A204.1 (cell line): ENCODE measurements at regions not wholly inside any gene's neighbourhood (a gene's known extent, or its start where the extent isn't known, plus 50 kb on each side); places are given as distances from the start of the nearest gene placed in this dataset.
"Not testable (repeated sequence)": the region's sequence is repeated elsewhere in the genome, so short reads cannot be mapped to it uniquely, and the experiment has no call there.

Source experiments
- FAIRE-seq: peaks from 2 replicates; lab custom pipeline; 2012; peaks lifted over from hg19 to GRCh38; lab: Jason Lieb, UNC

GRCh38 chr9:97176206-97176605 lies 131.3 kb upstream of the CCDC180 start:
- no peak for FAIRE-seq

- FAIRE-seq: not testable (repeated sequence)
These were observed 129.2 kb upstream of the CTSV start for GRCh38 chr9:97168174-97168573.

GRCh38 chr9:97166496-97167138 lies 127.7 kb upstream of the CTSV start:
- FAIRE-seq: not testable (repeated sequence)

DNA sequence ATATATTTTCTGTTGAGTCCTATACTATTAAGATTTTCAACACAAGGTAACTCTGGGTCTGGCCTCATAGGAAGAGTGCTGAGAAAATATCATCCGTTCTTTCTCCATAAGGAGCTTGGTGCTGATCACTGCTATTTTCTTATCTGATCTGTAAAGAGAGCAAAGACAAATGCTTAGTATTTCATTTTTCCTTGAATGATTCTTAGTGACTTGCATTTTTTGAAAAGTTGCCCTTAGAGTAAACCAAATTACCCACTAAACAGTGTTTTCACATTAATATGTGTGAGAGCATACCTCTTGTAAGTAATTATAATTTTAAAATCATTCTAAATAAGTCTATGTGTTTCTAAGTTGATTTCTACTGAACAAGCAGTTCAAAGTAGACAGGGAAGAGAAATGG lies 121.3 kb upstream of the CTSV start:
- no peak for FAIRE-seq

- not testable (repeated sequence) for FAIRE-seq
These were observed 119.8 kb upstream of the CTSV start for GRCh38 chr9:97158722-97159121.

DNA sequence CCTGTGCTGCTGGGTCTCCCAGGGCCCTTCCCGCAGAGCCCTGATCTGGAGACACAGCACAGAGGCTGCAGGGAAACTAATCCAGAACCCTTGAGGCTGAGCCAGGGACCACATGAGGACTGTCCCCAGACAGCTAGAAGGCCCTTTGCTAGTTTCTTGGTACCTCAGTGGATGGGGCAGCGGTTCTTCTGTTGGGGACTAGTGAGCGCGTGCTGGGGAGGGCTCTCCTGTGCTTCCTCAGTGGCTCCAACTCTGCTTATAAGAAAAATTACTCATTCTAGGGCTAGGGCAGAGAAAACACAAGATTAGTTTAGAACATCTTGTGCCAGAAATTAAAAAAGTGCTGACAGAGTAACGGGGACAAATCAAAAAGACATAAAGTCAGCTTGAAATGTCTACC lies 116.5 kb upstream of the CTSV start:
- FAIRE-seq: not testable (repeated sequence)

DNA sequence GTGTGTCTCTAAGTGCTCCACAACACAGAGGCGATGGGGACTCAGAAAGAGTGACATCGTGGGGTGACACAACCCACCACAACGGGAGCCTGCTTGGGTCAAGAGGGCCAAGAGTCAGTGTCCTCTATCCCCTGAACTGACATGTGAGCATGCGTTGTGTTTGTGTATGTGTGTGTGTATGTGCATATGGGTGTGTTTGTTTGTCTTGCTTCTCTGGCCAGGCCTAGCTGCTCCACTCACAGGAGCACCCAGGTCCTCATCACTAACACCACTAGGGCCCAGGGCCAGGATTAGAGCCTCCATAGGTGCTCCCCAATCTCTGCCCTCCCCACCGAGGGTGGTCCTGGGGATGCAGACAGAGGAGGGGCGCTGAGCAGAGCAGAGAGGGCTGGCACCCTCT lies 115.0 kb upstream of the CTSV start:
- no peak for FAIRE-seq

DNA sequence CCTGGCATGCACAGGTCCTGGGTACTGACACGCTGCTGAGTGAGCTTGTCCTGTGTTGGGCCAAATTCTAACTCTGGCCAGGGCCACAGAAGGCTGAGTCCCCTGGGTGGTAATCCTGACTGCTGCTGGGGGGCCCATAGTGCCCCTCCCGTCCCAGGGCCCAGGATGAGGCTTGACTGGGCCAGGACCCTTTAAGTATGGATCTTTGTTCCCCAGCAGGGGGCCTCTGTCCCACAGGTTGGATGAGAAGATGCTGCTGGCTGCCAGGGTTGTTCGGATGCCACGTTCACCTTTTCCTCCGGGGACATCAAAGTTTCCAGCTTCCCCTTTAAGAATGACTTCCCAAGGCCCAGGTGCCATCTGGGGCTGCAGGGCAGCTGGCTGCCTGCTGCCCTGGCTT lies 114.2 kb upstream of the CTSV start:
- FAIRE-seq: not testable (repeated sequence)

DNA sequence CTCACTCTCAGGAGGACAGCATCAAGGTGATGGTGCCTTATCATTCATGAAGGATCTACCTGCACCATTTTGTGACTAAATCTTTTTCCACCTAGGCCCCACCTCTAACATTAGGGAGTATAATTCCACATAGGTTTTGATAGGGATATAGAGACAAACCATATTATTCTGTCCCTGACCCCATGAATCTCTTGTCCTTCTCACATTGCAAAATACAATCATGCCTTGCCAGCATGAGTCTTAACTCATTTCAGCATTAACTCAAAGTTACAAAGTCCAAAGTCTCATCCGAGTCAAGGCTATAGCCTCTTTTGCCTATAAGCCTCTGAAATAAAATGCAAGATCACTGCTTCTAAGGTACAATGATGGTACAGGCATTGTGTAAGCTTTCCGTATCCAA lies 111.5 kb upstream of the CTSV start:
- FAIRE-seq: not testable (repeated sequence)

- not testable (repeated sequence) for FAIRE-seq
These were observed 109.5 kb upstream of the CTSV start for GRCh38 chr9:97148428-97148827.

DNA sequence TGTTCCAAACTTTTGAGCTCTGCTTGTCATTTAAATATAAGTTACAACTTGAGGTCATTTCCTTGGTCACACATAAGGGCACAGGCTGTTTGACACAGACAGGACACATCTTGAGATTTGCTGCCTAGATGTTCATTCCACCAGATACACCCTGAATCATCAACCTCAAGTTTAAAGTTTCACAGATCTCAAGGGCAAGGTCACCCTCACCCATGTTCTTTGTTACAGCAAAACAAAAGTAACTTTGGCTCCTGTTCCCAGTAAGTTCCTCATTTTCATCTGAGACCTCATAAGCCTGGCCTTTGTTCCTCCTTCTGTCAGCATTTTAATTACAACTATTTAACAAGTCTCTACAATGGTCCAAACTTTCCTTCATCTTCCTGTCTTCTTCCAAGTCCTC lies 106.7 kb upstream of the CTSV start:
- FAIRE-seq: not testable (repeated sequence)

- FAIRE-seq: no peak
These were observed 101.6 kb upstream of the CTSV start for GRCh38 chr9:97140566-97140965.

- no peak for FAIRE-seq
These were observed 97.5 kb upstream of the CTSV start for GRCh38 chr9:97136421-97136820.

DNA sequence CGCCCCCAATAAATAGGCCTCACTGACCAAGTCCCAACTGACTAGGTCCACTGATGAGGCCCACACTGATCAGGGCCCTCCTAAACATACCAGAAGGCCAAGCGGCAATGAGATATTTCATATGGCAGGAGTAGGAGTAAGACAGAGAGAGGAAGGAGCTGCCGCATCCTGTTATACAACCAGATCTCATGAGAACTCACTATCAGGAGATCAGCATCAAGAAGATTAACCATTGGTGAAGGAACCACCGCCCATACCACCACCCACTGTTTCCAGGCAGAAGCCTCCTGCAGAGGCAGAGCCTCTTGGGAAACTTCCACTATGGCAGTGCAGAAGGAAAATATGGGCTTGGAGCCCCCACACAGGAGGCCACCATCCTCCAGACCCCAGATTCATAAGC lies 95.0 kb upstream of the CTSV start:
- FAIRE-seq: not testable (repeated sequence)

DNA sequence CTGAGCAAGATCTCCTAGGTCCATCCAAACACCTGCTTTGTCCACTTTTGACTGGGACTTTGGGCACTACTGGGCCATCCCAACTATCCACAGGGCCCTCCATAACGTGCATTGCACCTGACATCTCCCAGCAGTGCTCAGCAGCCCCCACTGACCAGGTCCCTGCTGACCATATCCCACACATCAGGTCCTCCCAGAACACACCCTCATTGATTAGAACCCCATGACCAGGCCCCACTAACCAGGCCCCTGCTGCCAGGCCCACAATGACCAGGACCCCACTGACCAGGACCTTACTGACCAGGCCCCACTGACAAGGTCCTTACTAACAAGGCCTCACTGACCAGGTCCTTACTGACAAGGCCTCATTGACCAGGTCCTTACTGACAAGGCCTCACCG lies 93.9 kb upstream of the CTSV start:
- FAIRE-seq: no peak

DNA sequence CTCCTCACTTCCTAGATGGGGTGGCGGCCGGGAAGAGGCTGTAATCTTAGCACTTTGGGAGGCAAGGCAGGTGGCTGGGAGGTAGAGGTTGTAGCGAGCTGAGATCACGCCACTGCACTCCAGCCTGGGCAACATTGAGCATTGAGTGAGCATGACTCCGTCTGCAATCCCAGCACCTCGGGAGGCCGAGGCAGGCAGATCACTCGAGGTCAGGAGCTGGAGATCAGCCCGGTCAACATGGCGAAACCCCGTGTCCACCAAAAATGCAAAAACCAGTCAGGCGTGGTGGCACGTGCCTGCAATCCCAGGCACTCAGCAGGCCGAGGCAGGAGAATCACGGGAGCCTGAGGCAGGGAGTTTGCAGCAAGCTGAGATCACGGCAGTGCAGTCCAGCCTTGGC lies 91.9 kb upstream of the CTSV start:
- FAIRE-seq: not testable (repeated sequence)

- FAIRE-seq: not testable (repeated sequence)
These were observed 91.4 kb upstream of the CTSV start for GRCh38 chr9:97130387-97130786.

DNA sequence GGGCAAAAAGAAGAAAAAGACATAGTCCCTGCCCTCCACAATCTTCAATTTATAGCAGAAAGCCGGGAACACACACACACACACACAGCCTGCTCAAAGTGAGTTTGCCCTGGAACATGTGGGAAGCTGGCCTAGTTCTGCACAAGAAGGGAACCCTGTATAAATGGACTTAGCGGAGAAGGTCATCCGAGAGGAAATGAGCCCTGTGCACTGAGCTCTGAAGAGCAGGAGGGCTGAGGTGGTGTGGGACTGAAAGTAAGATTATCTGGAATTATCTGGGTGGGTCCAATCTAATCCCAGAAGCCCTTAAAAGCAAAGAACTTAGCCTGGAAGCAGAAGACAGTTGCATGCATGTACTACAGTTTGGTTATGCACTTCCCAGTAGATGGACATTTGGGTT lies 90.0 kb upstream of the CTSV start:
- no peak for FAIRE-seq

GRCh38 chr9:97124256-97124655 lies 85.3 kb upstream of the CTSV start:
- no peak for FAIRE-seq

DNA sequence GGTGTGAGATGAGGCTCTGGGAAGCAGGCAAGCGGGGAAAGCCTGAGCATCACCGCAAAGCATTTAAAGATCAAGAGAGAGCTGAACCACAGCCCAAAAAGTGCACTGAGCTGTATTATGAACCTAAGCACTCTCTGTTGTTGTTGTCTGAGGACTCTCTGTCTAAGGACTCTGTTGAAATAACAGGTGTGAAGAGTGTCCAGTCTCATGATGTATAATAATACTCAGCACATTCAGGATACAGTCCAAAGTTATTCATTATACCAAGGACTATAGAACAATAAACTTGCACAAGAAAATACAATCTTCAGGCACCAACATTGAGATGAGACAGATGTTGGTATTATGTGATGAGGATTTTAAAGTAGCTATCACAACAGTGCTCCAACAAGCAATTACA lies 71.8 kb upstream of the CTSV start:
- no peak for FAIRE-seq

DNA sequence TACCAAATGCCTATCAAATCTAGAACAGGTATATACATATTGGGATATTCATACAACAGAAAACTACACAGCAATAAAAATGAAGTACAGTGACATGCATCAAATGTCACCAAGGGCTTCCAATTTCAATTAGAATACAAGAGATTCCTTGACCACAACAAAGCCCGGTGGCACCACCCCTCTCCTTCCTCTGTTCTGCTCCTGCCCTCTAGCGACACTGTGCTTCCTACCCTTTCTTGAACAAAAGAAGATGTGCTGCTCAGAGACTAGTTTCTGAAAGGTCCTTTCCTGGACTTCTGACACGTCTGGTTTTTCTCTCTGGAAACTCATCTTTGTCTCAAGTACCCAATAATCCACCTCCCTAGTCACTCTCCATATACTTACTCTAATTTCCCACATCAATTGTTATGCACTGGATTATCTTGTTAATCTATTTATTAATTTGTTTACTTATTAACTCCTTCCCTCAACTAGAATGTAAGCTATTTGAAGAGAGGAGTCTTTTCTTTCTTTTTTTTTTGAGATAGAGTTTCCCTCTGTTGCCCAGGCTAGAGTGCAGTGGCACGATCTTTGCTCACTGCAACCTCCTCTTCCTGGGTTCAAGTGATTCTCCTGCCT lies 70.4 kb upstream of the CTSV start:
- FAIRE-seq: no peak

GRCh38 chr9:97105220-97105619 lies 66.3 kb upstream of the CTSV start:
- not testable (repeated sequence) for FAIRE-seq

GRCh38 chr9:97103613-97104383 lies 64.9 kb upstream of the CTSV start:
- FAIRE-seq: not testable (repeated sequence)

- peak; percentile 76 for FAIRE-seq
These were observed 60.6 kb upstream of the CTSV start for GRCh38 chr9:97099540-97099939.
